GM13976 (cell line): ENCODE measurements at regions not wholly inside any gene's neighbourhood (a gene's known extent, or its start where the extent isn't known, plus 50 kb on each side); places are given as distances from the start of the nearest gene placed in this dataset.

Experiments
- DNase-seq: peaks from one replicate; pipeline ENCODE4 v3.0.0; 2012; ENCODE audit warnings: low spot score
- CTCF ChIP-seq: IDR thresholded peaks from 2 replicates; pipeline ENCODE4 v1.5.1; 2012; ENCODE audit warnings: borderline replicate concordance, mild to moderate bottlenecking; ENCODE audit not compliant: insufficient read depth; ENCODE audit errors: extremely low read depth, missing control alignments, control extremely low read depth
- in situ Hi-C: fragments of 300-500 bp; cut with MboI; formaldehyde crosslinking; loops from one replicate; pipeline ENCODE4 v1.12.0; 2022; ENCODE audit warnings: low sequenced_read_pairs, mixed read lengths, inconsistent platforms; ENCODE audit not compliant: unreplicated experiment

GRCh38 chr11:23536907-23537306 is 676.6 kb upstream of the CCDC179 start:
- in situ Hi-C loops: no loop called here
- no peak for DNase-seq
- no peak for TF ChIP-seq CTCF

GRCh38 chr11:23539556-23539955 is 679.3 kb upstream of the CCDC179 start:
- no peak for DNase-seq
- in situ Hi-C loops: no loop called here
- TF ChIP-seq CTCF: no peak

GRCh38 chr11:23540101-23540561 is 679.9 kb upstream of the CCDC179 start:
- DNase-seq: peak; percentile 49
- in situ Hi-C loops: no loop called here
- TF ChIP-seq CTCF: peak; percentile 52

GRCh38 chr11:23542189-23542588 is 681.9 kb upstream of the CCDC179 start:
- in situ Hi-C loops: no loop called here
- TF ChIP-seq CTCF: no peak
- no peak for DNase-seq

GRCh38 chr11:23542816-23543215 is 682.5 kb upstream of the CCDC179 start:
- in situ Hi-C loops: no loop called here
- no peak for DNase-seq
- no peak for TF ChIP-seq CTCF

GRCh38 chr11:23543651-23544222 is 683.5 kb upstream of the CCDC179 start:
- TF ChIP-seq CTCF: no peak
- in situ Hi-C loops: no loop called here
- DNase-seq: no peak
